ENCODE measurements at regions not wholly inside any gene's neighbourhood (a gene's known extent, or its start where the extent isn't known, plus 50 kb on each side); places are given as distances from the start of the nearest gene placed in this dataset.
"Not testable (repeated sequence)": the region's sequence is repeated elsewhere in the genome, so short reads cannot be mapped to it uniquely, and the experiment has no call there.

DNA sequence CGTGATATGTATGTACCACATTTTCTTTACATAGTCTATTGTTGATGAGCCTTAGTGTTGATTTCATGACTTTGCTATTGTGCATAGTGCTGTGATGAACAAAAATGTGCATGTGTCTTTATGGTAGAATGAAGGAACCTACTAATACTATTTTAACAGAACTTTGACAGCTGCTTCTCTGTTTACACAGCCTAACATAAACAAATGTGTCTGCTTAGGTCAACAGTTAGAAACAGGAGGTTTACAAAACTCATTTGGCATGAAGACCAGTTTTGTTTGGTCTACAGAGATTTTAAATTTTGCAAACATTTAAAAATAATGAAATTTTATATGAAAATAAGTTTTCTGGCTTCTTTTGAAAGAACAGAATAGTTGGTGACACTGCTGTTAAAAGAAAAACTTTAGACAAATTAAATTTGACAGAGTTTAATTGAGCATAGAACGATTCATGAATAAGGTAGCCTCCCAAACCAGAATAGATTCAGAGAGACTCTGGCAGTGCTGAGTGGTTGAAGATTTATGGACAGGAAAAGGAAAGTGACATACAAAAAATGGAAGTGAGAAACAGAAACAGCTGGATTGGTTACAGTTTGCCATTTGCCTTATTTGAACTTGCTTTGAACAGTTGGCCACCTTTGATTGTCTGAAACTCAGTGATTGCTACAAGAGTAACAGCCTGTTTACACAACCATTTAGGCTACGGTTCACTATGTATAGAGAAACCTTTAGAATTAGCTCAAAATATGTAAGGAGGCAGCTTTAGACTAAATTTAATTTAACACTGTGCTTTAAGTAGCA is 715.8 kb upstream of the HS3ST5 start:
- DNase-seq: no peak

DNA sequence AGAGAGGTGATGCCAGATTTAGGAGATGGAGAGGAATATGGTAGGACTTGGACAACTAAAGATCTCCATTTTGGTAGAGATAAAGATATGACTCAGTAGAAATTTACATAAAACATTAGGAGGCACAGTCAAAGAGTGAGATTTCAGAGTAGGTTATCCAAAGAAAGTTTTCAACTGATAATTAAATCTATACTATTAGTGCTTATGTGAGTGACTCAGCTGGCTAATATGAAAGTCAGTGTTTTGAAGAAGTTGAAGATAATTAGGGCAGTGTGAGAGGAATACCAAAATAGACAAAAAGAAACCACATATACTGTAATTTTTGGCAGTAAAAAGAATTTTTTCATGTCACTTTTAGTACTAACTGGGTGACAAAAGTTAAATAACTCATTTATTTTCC is 712.8 kb upstream of the HS3ST5 start:
- DNase-seq: no peak

DNA sequence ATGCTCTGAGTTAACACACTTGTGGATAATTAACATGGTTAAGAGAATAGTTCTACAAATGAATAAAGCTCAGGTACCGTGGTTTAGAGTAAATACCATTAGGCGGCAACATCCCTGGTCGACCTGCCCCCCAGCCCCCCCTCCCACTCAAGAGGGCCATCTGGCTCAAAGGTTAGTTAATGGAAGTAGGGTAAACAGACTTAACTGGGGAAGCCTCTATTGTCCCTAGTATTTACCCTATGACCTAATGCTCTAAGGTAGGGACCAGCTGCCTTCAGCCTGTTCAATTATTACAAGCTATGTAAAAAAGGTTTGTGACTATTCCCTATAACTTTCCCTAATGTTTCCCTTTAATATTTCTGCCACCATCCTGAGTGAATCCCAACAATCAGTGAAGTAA is 711.4 kb upstream of the HS3ST5 start:
- not testable (repeated sequence) for DNase-seq

DNA sequence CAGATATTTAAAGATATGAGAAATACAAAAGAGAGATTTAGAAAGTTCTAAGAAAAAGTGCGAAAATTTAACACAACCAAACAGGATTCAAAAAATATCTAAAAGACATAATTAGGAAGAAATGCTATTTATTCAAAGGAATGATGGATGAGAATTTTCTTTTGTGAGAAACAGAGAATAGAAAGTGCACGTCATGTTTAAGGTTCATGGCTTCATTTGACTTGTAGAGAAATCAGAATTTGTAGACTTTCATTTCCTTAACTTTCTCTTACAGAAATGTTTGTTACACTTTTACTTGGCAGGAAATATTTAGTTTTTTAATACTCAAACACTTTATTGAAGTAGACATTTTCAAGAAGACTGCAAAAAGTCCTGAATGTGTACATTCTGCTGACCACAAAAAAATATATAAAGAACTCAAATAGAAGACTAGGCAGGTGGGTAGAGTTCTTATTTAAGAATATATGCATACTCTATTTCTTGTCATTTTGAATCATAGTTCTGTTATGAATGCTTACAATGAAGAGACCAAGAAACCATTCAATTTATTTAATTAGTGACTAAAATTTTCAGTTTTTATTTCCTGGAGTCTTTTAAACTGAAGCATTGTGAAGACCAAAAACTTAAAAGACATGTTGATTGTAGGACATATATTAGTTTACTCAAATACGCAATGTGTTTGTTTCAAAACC is 710.5 kb upstream of the HS3ST5 start:
- no peak for DNase-seq

- no peak for DNase-seq
Observed at GRCh38 chr6:115016593-115016992, 673.8 kb upstream of the HS3ST5 start.

DNA sequence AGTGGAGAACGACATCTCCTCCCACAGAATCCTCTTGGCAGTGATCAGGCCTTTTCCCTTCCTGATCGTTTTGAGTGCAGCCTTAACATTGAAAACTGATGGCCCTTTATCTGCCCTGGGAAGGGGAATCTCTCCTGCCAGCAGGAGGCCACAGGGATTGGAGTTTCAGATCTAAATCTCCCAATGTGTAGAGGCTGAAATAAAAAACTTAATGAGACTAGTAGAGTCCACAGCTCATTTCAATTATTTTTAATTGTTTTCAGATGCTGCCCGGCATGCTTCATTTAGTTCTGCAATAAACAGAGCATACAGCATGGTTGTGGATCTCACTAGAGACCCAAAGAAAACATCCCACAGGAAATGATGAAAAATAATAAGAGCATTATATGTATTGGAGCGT is 662.2 kb upstream of the HS3ST5 start:
- peak; percentile 44 for DNase-seq

GRCh38 chr6:115004204-115004603 is 661.4 kb upstream of the HS3ST5 start:
- no peak for DNase-seq

GRCh38 chr6:115001731-115002350 is 659.0 kb upstream of the HS3ST5 start:
- DNase-seq: no peak

GRCh38 chr6:115000736-115001135 is 657.9 kb upstream of the HS3ST5 start:
- no peak for DNase-seq

- DNase-seq: no peak
Observed at GRCh38 chr6:114998492-114998891, 655.7 kb upstream of the HS3ST5 start.

GRCh38 chr6:114997813-114998292 is 655.0 kb upstream of the HS3ST5 start:
- DNase-seq: no peak

DNA sequence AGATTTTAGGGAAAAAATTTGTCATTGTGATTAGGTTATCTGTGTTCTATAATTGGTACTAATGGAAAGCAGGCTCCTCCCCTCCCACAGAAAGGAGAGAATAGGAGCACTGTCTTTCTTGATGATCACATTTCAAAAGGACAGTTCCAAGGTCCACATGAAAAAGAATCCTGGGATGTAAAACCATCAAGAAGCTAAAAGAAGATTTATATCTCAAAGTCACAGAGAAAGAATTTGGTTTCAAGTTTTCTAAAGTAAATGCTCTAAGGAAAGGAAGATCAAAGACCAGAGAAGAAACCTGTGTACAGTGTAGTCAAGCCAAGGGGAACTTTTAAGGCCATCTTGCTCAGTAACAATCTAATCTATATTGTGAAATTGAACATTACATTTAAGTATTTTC is 652.7 kb upstream of the HS3ST5 start:
- no peak for DNase-seq

DNA sequence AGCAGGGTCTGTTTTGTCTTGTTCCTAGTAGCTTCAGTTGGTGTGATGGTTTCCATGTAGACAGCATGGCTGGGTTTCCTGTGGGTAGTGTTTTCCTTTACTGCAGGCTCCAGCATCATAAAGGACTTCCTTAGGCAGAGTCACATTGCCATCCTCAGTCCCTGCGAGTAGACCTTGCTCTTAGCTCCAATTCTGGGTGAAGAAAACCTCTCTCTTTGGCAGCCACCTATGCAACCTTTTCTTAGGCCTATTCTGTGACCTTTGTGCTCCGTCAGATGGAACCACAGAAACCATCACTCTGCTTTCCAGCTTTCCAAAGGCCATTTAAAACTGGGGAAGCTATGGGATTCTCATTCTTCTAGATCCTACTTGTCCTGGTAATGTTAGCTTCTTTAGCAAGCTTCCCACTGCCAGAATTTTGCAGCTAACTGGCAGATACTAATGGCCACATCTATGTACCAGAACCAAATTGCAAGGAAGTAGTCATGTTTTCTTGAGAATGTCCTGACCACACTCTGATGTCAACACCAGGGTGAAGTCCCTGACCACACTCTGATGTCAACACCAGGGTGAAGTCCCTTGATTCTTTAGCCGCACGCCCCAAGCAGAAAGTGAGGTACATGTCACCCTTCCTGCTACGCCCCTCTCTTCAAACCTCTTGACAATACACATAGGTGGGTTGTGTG is 646.6 kb upstream of the HS3ST5 start:
- no peak for DNase-seq

- no peak for DNase-seq
Observed at GRCh38 chr6:114987281-114987680, 644.5 kb upstream of the HS3ST5 start.

GRCh38 chr6:114955363-114955762 is 612.5 kb upstream of the HS3ST5 start:
- DNase-seq: no peak

- DNase-seq: no peak
Observed at GRCh38 chr6:114952229-114952628, 609.4 kb upstream of the HS3ST5 start.

DNA sequence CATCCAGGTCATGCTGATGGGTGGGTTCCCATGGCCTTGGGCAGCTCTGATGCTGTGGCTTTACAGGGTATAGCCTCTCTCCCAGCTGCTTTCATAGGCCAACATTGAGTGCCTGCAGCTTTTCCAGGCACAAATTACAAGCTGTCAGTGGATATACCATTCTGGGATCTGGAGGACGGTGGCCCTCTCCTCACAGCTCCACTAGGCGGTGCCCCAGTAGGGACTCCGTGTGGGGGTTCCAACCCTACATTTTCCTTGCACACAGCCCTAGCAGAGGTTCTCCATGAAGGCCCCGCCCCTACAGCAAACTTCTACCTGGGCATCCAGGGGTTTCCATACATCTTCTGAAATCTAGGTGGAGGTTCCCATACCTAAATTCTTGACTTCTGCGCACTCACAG is 602.6 kb upstream of the HS3ST5 start:
- DNase-seq: no peak

- DNase-seq: no peak
Observed at GRCh38 chr6:114941078-114941477, 598.3 kb upstream of the HS3ST5 start.

DNA sequence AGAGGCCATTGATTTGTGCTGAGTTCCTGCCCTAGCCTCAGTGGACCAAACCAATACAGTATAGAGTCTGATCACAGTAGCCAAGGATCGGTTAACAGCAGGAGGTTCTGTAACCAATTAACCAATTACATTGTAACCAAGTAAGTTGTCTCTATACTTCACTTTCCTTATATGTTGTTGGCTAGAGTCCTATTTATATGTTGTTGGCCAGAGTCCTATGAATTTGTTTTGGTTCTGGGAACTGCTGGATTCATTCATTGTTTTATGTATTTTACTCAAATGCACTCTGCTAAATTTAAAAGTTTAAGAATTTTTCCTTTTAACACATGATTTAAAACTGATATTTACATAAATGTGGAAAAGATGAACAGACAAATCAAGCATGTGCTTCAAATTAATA is 597.4 kb upstream of the HS3ST5 start:
- DNase-seq: no peak

DNA sequence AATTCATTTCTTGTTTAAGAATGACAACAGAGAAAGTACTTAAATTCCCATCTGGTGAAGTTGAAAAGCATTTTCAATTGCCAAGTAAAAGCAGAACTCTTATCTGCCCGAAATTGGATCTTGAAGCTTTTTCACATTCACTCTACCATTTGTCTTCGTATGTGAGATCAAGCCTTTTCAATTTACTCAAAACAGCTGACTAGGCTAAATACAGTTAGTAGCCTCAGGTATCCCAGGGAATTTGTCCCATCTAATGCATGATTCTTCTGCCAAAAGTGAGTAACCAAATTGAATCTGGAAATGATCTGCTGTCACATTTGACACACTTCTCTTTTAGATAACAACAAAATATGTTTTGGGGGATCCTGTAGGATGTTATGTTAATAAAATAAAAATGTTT is 596.8 kb upstream of the HS3ST5 start:
- DNase-seq: no peak

- DNase-seq: no peak
Observed at GRCh38 chr6:114936080-114936479, 593.3 kb upstream of the HS3ST5 start.

- DNase-seq: no peak
Observed at GRCh38 chr6:114934079-114934478, 591.3 kb upstream of the HS3ST5 start.

DNA sequence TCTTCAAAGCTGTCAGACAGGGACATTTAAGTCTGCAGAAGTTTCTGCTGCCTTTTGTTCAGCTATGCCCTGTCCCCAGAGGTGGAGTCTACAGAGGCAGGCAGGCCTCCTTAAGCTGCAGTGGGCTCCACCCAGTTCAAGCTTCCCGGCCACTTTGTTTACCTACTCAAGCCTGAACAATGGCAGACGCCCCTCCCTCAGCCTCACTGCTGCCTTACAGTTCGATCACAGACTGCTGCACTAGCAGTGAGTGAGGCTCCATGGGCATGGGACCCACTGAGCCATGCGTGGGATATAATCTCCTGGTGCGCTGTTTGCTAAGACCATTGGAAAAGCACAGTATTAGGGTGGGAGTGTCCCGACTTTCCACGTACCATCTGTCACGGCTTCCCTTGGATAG is 585.9 kb upstream of the HS3ST5 start:
- DNase-seq: not testable (repeated sequence)
